Activated CD4-positive, alpha-beta T cell treated with anti-CD3 and anti-CD28 coated beads for 36 hours (primary cell): ENCODE measurements at regions not wholly inside any gene's neighbourhood (a gene's known extent, or its start where the extent isn't known, plus 50 kb on each side); places are given as distances from the start of the nearest gene placed in this dataset.

Experiments used
- ATAC-seq: fragments of 200-7000 bp; cut with Tn5 transposase; one replicate; pipeline ENCODE4 v1.10.0; 2021; ENCODE audit warnings: mild to moderate bottlenecking, moderate library complexity
- CTCF ChIA-PET: fragments of 350-600 bp; sonication (Branson Sonifier 250); formaldehyde crosslinking; loops from one replicate; lab custom pipeline; 2021; ENCODE audit warnings: antibody characterized with exemption; lab: Charles Lee
- POLR2A ChIA-PET: fragments of 350-600 bp; sonication (Branson Sonifier 250); formaldehyde crosslinking; loops from one replicate; lab custom pipeline; 2021; ENCODE audit warnings: antibody characterized with exemption, inconsistent platforms; lab: Charles Lee
- DNase-seq: peaks from one replicate; pipeline ENCODE4 v3.0.0-alpha.2; 2020
- H3K27ac Mint-ChIP-seq: one replicate; pipeline ENCODE4 v1.8.0; 2021; ENCODE audit warnings: mixed read lengths
- H3K27me3 Mint-ChIP-seq: one replicate; pipeline ENCODE4 v1.8.0; 2021; ENCODE audit warnings: mixed read lengths
- H3K36me3 Mint-ChIP-seq: one replicate; pipeline ENCODE4 v1.8.0; 2021; ENCODE audit warnings: low read depth, mixed read lengths
- H3K4me1 Mint-ChIP-seq: one replicate; pipeline ENCODE4 v1.8.0; 2021; ENCODE audit warnings: mixed read lengths
- H3K4me3 Mint-ChIP-seq: one replicate; pipeline ENCODE4 v1.8.0; 2021; ENCODE audit warnings: mild to moderate bottlenecking, moderate library complexity, mixed read lengths
- H3K9me3 Mint-ChIP-seq: one replicate; pipeline ENCODE4 v1.8.0; 2021; ENCODE audit warnings: low read depth, mixed read lengths
- intact Hi-C, 2 experiments: fragments of 100-400 bp; cut with DNase I in 1 of 2; cut with micrococcal nuclease in 1 of 2; formaldehyde crosslinking; loops; one replicate each; pipeline versions ENCODE4 v1.14.2 to v1.15.1; 2022 to 2024; cut with DNase I, micrococcal nuclease

DNA sequence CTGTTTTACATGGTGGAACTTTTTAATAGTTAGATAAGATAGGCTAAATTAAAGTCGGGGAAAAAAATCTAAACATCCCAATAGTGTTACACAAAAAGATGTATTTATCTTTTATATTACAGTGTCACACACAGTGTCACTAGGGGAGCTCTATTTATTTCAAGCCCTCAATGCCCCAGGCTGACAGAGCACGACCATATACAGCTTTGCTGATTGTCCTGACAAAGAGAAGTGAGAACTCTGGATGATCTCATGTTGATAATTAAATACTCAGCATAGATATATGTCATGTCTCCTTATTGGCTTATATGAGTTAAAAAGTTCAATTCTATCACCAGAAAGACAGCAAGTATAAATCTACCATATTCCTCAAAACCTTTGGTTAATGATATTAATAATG lies 594.3 kb downstream of the LRFN5 start:
- ATAC-seq: no peak
- intact Hi-C loops: no loop called here
- H3K27ac Mint-ChIP-seq: no peak overlapping the region
- H3K9me3 Mint-ChIP-seq: peaks cover 3% of the 10 kb centered on the region
- no peaks in the 10 kb centered on the region for H3K27me3 Mint-ChIP-seq
- DNase-seq: no peak
- no peak overlapping the region for H3K4me3 Mint-ChIP-seq
- CTCF ChIA-PET: no interaction called here
- no peaks in the 10 kb centered on the region for H3K4me1 Mint-ChIP-seq
- POLR2A ChIA-PET: no interaction called here
- H3K36me3 Mint-ChIP-seq: no peaks in the 10 kb centered on the region

- H3K27me3 Mint-ChIP-seq: no peaks in the 10 kb centered on the region
- no peaks in the 10 kb centered on the region for H3K36me3 Mint-ChIP-seq
- H3K4me3 Mint-ChIP-seq: no peak overlapping the region
- intact Hi-C loops: no loop called here
- POLR2A ChIA-PET: no interaction called here
- ATAC-seq (no peak), DNase-seq (no peak)
- no peaks in the 10 kb centered on the region for H3K9me3 Mint-ChIP-seq
- CTCF ChIA-PET: no interaction called here
- H3K27ac Mint-ChIP-seq: no peak overlapping the region
- H3K4me1 Mint-ChIP-seq: no peaks in the 10 kb centered on the region
Observed at GRCh38 chr14:42198010-42198409, 591.3 kb downstream of the LRFN5 start.

- POLR2A ChIA-PET: no interaction called here
- Mint-ChIP-seq H3K4me1 (no peaks in the 10 kb centered on the region), H3K4me3 (no peak overlapping the region), H3K27me3 (no peaks in the 10 kb centered on the region), H3K36me3 (no peaks in the 10 kb centered on the region), H3K9me3 (no peaks in the 10 kb centered on the region), H3K27ac (no peak overlapping the region)
- CTCF ChIA-PET: no interaction called here
- ATAC-seq (no peak), DNase-seq (no peak)
- intact Hi-C loops: no loop called here
Observed at GRCh38 chr14:42192738-42193653, 586.3 kb downstream of the LRFN5 start.

- Mint-ChIP-seq H3K9me3 (no peaks in the 10 kb centered on the region), H3K27ac (no peak overlapping the region), H3K27me3 (no peaks in the 10 kb centered on the region), H3K4me3 (no peak overlapping the region), H3K36me3 (no peaks in the 10 kb centered on the region), H3K4me1 (no peaks in the 10 kb centered on the region)
- intact Hi-C loops: no loop called here
- CTCF ChIA-PET: no interaction called here
- DNase-seq (no peak), ATAC-seq (no peak)
- POLR2A ChIA-PET: no interaction called here
Observed at GRCh38 chr14:42190744-42191143, 584.1 kb downstream of the LRFN5 start.

DNA sequence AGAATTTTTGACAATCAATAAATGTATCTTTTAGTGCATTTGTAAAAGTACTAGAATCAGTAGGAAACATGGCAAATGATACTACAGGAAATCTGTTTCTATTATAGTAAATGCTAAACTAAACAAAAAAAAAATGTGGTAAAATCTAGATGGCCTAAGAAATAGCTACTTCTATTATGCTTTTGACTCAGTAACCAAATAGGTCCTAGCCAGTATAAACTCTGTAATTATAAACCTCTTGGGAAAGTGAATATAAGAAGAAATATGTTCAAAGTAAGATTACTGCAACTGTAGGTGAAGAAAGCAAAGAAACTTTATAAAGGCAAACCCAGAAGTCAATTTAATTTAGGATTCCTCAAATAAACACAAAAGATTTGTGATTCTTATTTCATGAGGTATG lies 581.2 kb downstream of the LRFN5 start:
- intact Hi-C loops: no loop called here

DNA sequence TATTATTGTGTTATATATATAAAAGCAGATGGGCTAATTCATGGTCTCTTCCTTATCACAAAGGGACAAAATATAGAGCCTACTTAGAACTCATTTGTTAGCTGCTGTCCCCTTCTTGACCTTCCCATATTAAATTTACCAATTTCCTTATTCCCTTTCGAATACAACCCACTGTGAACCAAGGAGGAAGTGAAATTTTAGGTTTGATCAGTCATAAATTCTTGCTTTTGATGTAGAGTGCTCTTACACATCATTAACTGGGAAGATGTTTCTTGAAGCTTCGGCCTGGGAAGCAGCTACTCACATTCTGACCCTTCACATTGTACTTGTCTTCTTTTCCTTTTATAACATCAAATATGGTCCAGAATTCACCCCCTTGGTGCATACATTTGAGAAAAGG lies 579.0 kb downstream of the LRFN5 start:
- no peaks in the 10 kb centered on the region for H3K4me1 Mint-ChIP-seq
- CTCF ChIA-PET: interaction anchor here (0.6 kb wide), 1 partner anchor 492 kb away, joined by 3 read pairs; no protein-coding TSS in a partner anchor
- H3K9me3 Mint-ChIP-seq: peaks cover 6% of the 10 kb centered on the region
- intact Hi-C loops: no loop called here
- POLR2A ChIA-PET: no interaction called here
- no peak for ATAC-seq
- H3K4me3 Mint-ChIP-seq: no peak overlapping the region
- no peaks in the 10 kb centered on the region for H3K36me3 Mint-ChIP-seq
- H3K27ac Mint-ChIP-seq: no peak overlapping the region
- no peak for DNase-seq
- no peaks in the 10 kb centered on the region for H3K27me3 Mint-ChIP-seq

More for the DNA sequence above, 581.2 kb downstream of the LRFN5 start:
- Mint-ChIP-seq H3K27me3 (no peaks in the 10 kb centered on the region), H3K36me3 (no peaks in the 10 kb centered on the region), H3K4me1 (no peaks in the 10 kb centered on the region), H3K27ac (no peak overlapping the region), H3K4me3 (no peak overlapping the region), H3K9me3 (peaks cover 3% of the 10 kb centered on the region)
- ChIA-PET CTCF (no interaction called here), POLR2A (no interaction called here)
- DNase-seq (no peak), ATAC-seq (no peak)

- ChIA-PET CTCF (no interaction called here), POLR2A (no interaction called here)
- DNase-seq (no peak), ATAC-seq (no peak)
- no peaks in the 10 kb centered on the region for H3K36me3 Mint-ChIP-seq
- intact Hi-C loops: no loop called here
- H3K27me3 Mint-ChIP-seq: no peaks in the 10 kb centered on the region
- H3K4me3 Mint-ChIP-seq: no peak overlapping the region
- no peak overlapping the region for H3K27ac Mint-ChIP-seq
- no peaks in the 10 kb centered on the region for H3K4me1 Mint-ChIP-seq
- peaks cover 6% of the 10 kb centered on the region for H3K9me3 Mint-ChIP-seq
Observed at GRCh38 chr14:42174357-42174756, 567.7 kb downstream of the LRFN5 start.

DNA sequence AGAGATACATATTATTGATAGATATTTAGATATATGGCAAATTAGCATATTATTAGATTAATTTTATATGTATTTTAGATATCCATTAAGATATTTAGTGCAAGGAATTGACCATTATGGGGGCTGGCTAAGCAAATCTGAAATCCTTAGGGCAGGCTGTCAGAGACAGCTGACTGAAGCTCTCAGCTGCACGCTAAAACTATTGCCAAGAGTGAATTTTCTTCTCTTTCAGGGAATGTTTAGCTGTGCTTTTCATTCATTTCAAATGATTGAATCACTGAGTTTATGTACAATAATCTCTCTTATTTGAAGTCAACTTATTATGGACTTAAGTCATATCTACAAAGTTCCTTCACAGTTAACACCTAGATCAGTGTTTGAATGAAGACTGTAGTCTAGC lies 566.5 kb downstream of the LRFN5 start:
- ChIA-PET POLR2A (no interaction called here), CTCF (interaction anchor here (0.7 kb wide), 1 partner anchor 18 kb away, joined by 3 read pairs; no protein-coding TSS in a partner anchor)
- Mint-ChIP-seq H3K4me1 (no peaks in the 10 kb centered on the region), H3K36me3 (no peaks in the 10 kb centered on the region), H3K27me3 (no peaks in the 10 kb centered on the region), H3K9me3 (peaks cover 10% of the 10 kb centered on the region), H3K27ac (no peak overlapping the region), H3K4me3 (no peak overlapping the region)
- DNase-seq: no peak
- intact Hi-C loops: no loop called here
- ATAC-seq: no peak

GRCh38 chr14:42172304-42172703 lies 565.6 kb downstream of the LRFN5 start:
- H3K9me3 Mint-ChIP-seq: peaks cover 10% of the 10 kb centered on the region
- H3K27me3 Mint-ChIP-seq: no peaks in the 10 kb centered on the region
- no peaks in the 10 kb centered on the region for H3K4me1 Mint-ChIP-seq
- POLR2A ChIA-PET: no interaction called here
- ATAC-seq: no peak
- intact Hi-C loops: no loop called here
- DNase-seq: no peak
- no peak overlapping the region for H3K4me3 Mint-ChIP-seq
- no peaks in the 10 kb centered on the region for H3K36me3 Mint-ChIP-seq
- H3K27ac Mint-ChIP-seq: no peak overlapping the region
- CTCF ChIA-PET: no interaction called here

- no peak for ATAC-seq
- POLR2A ChIA-PET: no interaction called here
- DNase-seq: no peak
- Mint-ChIP-seq H3K27ac (no peak overlapping the region), H3K9me3 (peaks cover 7% of the 10 kb centered on the region), H3K4me1 (no peaks in the 10 kb centered on the region), H3K36me3 (no peaks in the 10 kb centered on the region), H3K4me3 (no peak overlapping the region), H3K27me3 (no peaks in the 10 kb centered on the region)
- CTCF ChIA-PET: no interaction called here
- intact Hi-C loops: no loop called here
Observed at GRCh38 chr14:42163136-42163535, 556.5 kb downstream of the LRFN5 start.

GRCh38 chr14:42159138-42159537 lies 552.5 kb downstream of the LRFN5 start:
- intact Hi-C loops: no loop called here
- ATAC-seq (no peak), DNase-seq (no peak)
- no peaks in the 10 kb centered on the region for H3K27me3 Mint-ChIP-seq
- H3K27ac Mint-ChIP-seq: no peak overlapping the region
- ChIA-PET POLR2A (no interaction called here), CTCF (no interaction called here)
- H3K36me3 Mint-ChIP-seq: no peaks in the 10 kb centered on the region
- no peak overlapping the region for H3K4me3 Mint-ChIP-seq
- no peaks in the 10 kb centered on the region for H3K4me1 Mint-ChIP-seq
- peaks cover 2% of the 10 kb centered on the region for H3K9me3 Mint-ChIP-seq

DNA sequence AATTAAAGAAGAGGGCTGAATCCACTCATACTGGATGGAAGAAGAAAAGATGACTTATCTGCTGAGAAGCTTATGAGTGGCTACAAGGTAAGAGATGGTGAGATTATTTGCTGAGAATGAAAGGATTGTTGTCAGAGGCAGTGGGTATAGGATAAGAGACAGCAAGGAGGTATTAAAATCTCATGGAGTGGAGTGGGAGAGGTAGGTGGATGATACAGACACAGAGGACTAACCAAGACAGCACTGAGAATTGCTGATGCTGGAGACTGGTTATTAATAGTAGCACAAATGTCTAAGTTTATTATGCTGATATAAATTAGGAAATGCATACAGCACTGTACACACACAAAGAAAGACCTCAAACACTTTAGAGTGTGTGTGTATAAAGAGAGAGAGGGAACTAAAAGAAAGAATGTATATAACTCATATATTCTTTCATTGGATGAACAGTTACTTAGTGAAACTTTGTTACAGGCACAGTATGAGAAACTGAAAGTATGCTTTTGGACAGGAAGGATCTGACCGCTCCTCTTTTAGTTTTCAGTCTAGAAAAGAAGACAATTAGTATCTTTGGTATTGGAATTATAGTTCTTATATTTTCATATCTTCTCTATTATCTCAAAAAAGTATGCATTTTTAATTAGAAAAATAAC lies 543.1 kb downstream of the LRFN5 start:
- Mint-ChIP-seq H3K4me1 (no peaks in the 10 kb centered on the region), H3K27me3 (no peaks in the 10 kb centered on the region), H3K27ac (no peak overlapping the region), H3K4me3 (no peak overlapping the region), H3K9me3 (peaks cover 2% of the 10 kb centered on the region), H3K36me3 (no peaks in the 10 kb centered on the region)
- ATAC-seq (no peak), DNase-seq (no peak)
- intact Hi-C loops: no loop called here
- ChIA-PET POLR2A (no interaction called here), CTCF (no interaction called here)
